Spleen (tissue), 7 donors: ENCODE measurements at regions not wholly inside any gene's neighbourhood (a gene's known extent, or its start where the extent isn't known, plus 50 kb on each side); places are given as distances from the start of the nearest gene placed in this dataset.

Experiments
- CTCF ChIP-seq, 11 experiments: fragments of 200-600 bp in 7 of 11; fragments of 450-650 bp in 4 of 11; sonication (generic) in 4 of 11; IDR thresholded peaks in 8 of 11; conservative IDR thresholded peaks in 3 of 11; 1 replicate in 7 of 11; 2 replicates in 4 of 11; pipeline versions ENCODE4 v1.4.0 to v1.8.0; 2016 to 2021; ENCODE audit warnings: antibody characterized with exemption in 11 of 11, inconsistent platforms in 4 of 11, mild to moderate bottlenecking in 1 of 11
- POLR2A ChIP-seq, 3 donors: fragments of 450-650 bp; IDR thresholded peaks; one replicate each; pipeline ENCODE4 v1.5.1; 2017; ENCODE audit warnings: antibody characterized with exemption in 3 of 3, mild to moderate bottlenecking in 1 of 3
- POLR2AphosphoS5 ChIP-seq, 3 donors: sonication (generic); formaldehyde crosslinking; IDR thresholded peaks; one replicate each; pipeline ENCODE4 v1.5.1; 2017; ENCODE audit warnings: antibody characterized with exemption in 3 of 3
- donor health status: DM: no; HTN: no; CAD: no; lungs with moderate emphysema.
- donor health status: DM: no; HTN: no; CAD: no.
- donor health status: DM: no; HTN: no; CAD: no.

GRCh38 chr1:208324005-208324404 lies 79.8 kb upstream of the PLXNA2 start:
- no peak for TF ChIP-seq CTCF (IDR thresholded peaks at IDR 0.05 in 8 of 11, conservative IDR thresholded peaks at IDR 0.05 in 3 of 11)
- TF ChIP-seq POLR2A (IDR thresholded peaks at IDR 0.05), result no peak
- no peak for TF ChIP-seq POLR2AphosphoS5 (IDR thresholded peaks at IDR 0.05)
